AG09319 (cell line): ENCODE measurements at regions not wholly inside any gene's neighbourhood (a gene's known extent, or its start where the extent isn't known, plus 50 kb on each side); places are given as distances from the start of the nearest gene placed in this dataset.

Experiments
- DNase-seq: peaks from one replicate; pipeline ENCODE4 v3.0.0-alpha.2; 2010; ENCODE audit warnings: low read depth; ENCODE audit errors: extremely low read depth
- TF ChIP-seq, protein P1 (sequence below): IDR thresholded peaks from 2 replicates; pipeline ENCODE4 v1.5.1; 2011; ENCODE audit warnings: low read depth, mild to moderate bottlenecking, inconsistent platforms, low read length, moderate library complexity

- TF ChIP-seq, protein P1, sequence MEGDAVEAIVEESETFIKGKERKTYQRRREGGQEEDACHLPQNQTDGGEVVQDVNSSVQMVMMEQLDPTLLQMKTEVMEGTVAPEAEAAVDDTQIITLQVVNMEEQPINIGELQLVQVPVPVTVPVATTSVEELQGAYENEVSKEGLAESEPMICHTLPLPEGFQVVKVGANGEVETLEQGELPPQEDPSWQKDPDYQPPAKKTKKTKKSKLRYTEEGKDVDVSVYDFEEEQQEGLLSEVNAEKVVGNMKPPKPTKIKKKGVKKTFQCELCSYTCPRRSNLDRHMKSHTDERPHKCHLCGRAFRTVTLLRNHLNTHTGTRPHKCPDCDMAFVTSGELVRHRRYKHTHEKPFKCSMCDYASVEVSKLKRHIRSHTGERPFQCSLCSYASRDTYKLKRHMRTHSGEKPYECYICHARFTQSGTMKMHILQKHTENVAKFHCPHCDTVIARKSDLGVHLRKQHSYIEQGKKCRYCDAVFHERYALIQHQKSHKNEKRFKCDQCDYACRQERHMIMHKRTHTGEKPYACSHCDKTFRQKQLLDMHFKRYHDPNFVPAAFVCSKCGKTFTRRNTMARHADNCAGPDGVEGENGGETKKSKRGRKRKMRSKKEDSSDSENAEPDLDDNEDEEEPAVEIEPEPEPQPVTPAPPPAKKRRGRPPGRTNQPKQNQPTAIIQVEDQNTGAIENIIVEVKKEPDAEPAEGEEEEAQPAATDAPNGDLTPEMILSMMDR = no peak
Measured at GRCh38 chr11:42713753-42714152, 598.0 kb upstream of the API5 start.

GRCh38 chr11:42720716-42721563 is 590.9 kb upstream of the API5 start:
- no peak for DNase-seq
- TF ChIP-seq, protein P1 = no peak

More at GRCh38 chr11:42713753-42714152, 598.0 kb upstream of the API5 start:
- no peak for DNase-seq

- no peak for DNase-seq
- TF ChIP-seq, protein P1 = no peak
Measured at GRCh38 chr11:42727879-42728278, 583.9 kb upstream of the API5 start.

DNA sequence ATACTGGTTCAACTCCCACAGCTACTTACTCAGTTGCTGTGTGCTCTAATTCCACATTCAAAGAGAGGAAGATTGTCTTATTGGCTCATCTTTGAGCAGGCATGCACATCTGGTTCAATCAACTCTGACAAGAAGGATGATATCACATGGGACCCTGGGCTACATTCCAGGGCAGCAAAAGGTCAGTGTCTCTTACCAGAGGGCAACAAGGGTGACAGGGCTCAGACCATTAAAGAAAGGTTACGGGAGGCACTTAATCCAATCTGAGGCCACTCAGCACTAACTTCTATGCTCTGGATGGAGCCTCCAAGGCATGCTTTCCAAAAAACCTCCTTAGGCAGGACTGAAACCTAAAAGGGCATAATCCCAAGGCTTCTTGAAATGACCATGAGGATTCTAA is 549.4 kb upstream of the API5 start:
- DNase-seq = no peak
- TF ChIP-seq, protein P1 = no peak

DNA sequence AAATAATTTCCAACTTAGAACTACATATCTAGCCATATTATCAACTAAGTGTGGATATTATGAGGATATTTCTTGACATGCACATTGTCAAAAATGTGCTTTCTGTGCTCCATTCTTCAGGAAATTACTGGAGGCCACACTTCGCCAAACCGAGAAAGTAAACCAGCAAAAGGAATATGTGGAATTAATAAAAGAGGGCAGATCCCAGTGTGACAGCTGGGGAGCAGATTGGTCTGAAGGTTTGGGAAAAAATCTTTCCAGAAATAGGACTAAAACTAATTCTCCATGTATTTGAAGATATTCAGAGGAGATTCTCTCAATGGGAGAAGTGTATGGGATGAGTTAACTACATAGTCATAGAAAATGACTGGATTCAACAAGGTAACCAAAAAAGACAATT is 546.9 kb upstream of the API5 start:
- DNase-seq = no peak
- TF ChIP-seq, protein P1 = no peak

DNA sequence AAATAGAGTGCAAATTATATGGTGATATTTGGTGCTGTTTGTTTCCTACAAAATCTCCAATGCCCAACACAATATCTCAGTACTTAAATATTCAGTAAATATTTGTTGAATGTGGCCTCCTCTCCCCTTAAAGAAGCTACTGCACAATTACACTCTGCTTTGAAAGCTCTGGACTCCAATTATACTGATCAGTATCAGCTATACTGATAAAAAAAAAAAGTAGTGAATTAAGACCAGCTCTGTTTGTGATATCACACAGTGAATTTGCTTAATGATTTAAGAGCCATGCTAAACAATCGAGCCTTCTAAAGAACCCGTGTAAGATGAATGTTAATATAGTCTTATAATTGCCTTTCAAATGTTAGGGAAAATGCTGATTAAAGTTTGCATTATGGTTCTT is 543.2 kb upstream of the API5 start:
- TF ChIP-seq, protein P1 = no peak
- DNase-seq = no peak

DNA sequence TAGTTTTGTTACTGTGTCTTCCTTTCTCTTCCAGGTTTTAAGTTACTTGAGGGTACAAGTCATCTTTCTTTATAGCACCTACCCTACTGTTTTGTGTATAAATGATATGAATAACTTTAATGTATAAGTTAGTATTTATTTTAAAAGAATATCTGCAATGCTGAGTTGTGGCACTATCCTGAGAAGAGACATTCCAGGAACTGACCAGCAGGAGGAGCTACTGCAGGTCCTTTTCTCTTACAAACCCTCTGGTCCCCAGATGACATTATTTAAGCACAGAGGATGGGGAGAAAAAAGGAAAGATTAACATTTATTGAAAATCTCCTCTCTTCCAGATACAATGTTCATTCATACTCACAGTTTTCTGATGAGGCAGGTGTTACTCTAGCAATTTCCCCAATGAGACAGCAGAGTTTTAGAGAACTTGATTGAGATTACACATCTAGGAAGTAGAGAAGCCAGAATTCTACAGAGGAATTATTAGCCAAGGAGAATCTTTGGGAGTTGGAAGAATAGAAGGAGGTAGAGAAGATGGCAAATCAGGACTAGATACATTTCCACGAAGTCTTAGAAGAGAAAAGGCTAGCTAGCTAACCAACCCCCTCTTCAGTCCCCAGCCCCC is 541.2 kb upstream of the API5 start:
- no peak for DNase-seq
- TF ChIP-seq, protein P1 = peak; percentile 1
